Upper lobe of right lung (tissue), 1 donor: ENCODE measurements at regions not wholly inside any gene's neighbourhood (a gene's known extent, or its start where the extent isn't known, plus 50 kb on each side); places are given as distances from the start of the nearest gene placed in this dataset.
"Not testable (repeated sequence)": the region's sequence is repeated elsewhere in the genome, so short reads cannot be mapped to it uniquely, and the experiment has no call there.

Experiments
- ATAC-seq: fragments of 200-7000 bp; cut with Tn5 transposase; one replicate; pipeline ENCODE4 v1.9.1; 2020; ENCODE audit warnings: mild to moderate bottlenecking, moderate library complexity
- DNase-seq: peaks from one replicate; pipeline ENCODE4 v3.0.0-alpha.2; 2020
- H3K27ac ChIP-seq: fragments of 200-600 bp; one replicate; pipeline ENCODE4 v1.8.0; 2022
- H3K27me3 ChIP-seq: fragments of 200-600 bp; one replicate; pipeline ENCODE4 v1.8.0; 2022; ENCODE audit warnings: mild to moderate bottlenecking
- H3K36me3 ChIP-seq: fragments of 200-600 bp; one replicate; pipeline ENCODE4 v1.8.0; 2022
- H3K4me1 ChIP-seq: fragments of 200-600 bp; one replicate; pipeline ENCODE4 v1.8.0; 2022
- H3K4me3 ChIP-seq: fragments of 200-600 bp; one replicate; pipeline ENCODE4 v1.8.0; 2022; ENCODE audit warnings: mild to moderate bottlenecking
- H3K9me3 ChIP-seq: fragments of 200-600 bp; one replicate; pipeline ENCODE4 v1.8.0; 2022
- intact Hi-C: fragments of 100-400 bp; cut with DNase I; formaldehyde crosslinking; loops from one replicate; pipeline ENCODE4 v1.11.0; 2022
- donor health status: DM: no; HTN: yes; CAD: no; lungs with severe emphysema.

GRCh38 chr2:110350718-110351117 lies 121.9 kb downstream of the LIMS4 start:
- H3K27me3 ChIP-seq, ATAC-seq, H3K27ac ChIP-seq, H3K36me3 ChIP-seq, H3K4me1 ChIP-seq, H3K9me3 ChIP-seq, H3K4me3 ChIP-seq, intact Hi-C loops, DNase-seq: not testable (repeated sequence)

GRCh38 chr2:110348902-110349301 lies 123.7 kb downstream of the LIMS4 start:
- DNase-seq (peak; percentile 44), ATAC-seq (peak; percentile 34)
- intact Hi-C loops, H3K27me3 ChIP-seq, H3K9me3 ChIP-seq, H3K27ac ChIP-seq, H3K4me1 ChIP-seq, H3K36me3 ChIP-seq, H3K4me3 ChIP-seq: not testable (repeated sequence)

- H3K4me1 ChIP-seq, H3K36me3 ChIP-seq, intact Hi-C loops, DNase-seq, H3K9me3 ChIP-seq, H3K4me3 ChIP-seq, H3K27me3 ChIP-seq, H3K27ac ChIP-seq: not testable (repeated sequence)
- ATAC-seq, result peak; percentile 6
Observed at GRCh38 chr2:110344405-110345035, 128.1 kb downstream of the LIMS4 start.

- H3K27me3 ChIP-seq, intact Hi-C loops, H3K4me3 ChIP-seq, H3K27ac ChIP-seq, H3K9me3 ChIP-seq, ATAC-seq, H3K36me3 ChIP-seq, DNase-seq, H3K4me1 ChIP-seq: not testable (repeated sequence)
Observed at GRCh38 chr2:110342077-110342476, 129.7 kb upstream of the MTLN start.

GRCh38 chr2:110339126-110339525 lies 126.8 kb upstream of the MTLN start:
- H3K27ac ChIP-seq, H3K4me1 ChIP-seq, intact Hi-C loops, DNase-seq, H3K4me3 ChIP-seq, H3K27me3 ChIP-seq, H3K9me3 ChIP-seq, H3K36me3 ChIP-seq: not testable (repeated sequence)
- ATAC-seq, result peak; percentile 73

- ATAC-seq, intact Hi-C loops, H3K27ac ChIP-seq, H3K9me3 ChIP-seq, DNase-seq, H3K4me1 ChIP-seq, H3K27me3 ChIP-seq, H3K36me3 ChIP-seq, H3K4me3 ChIP-seq: not testable (repeated sequence)
Observed at GRCh38 chr2:110338277-110339003, 126.1 kb upstream of the MTLN start.

- H3K4me1 ChIP-seq, H3K4me3 ChIP-seq, intact Hi-C loops, H3K36me3 ChIP-seq, ATAC-seq, H3K27ac ChIP-seq, H3K27me3 ChIP-seq, H3K9me3 ChIP-seq: not testable (repeated sequence)
- peak; percentile 39 for DNase-seq
Observed at GRCh38 chr2:110336071-110336470, 123.7 kb upstream of the MTLN start.

GRCh38 chr2:110335415-110336049 lies 123.2 kb upstream of the MTLN start:
- H3K4me1 ChIP-seq, H3K9me3 ChIP-seq, H3K4me3 ChIP-seq, H3K27ac ChIP-seq, H3K27me3 ChIP-seq, ATAC-seq, intact Hi-C loops, H3K36me3 ChIP-seq: not testable (repeated sequence)
- DNase-seq, result peak; percentile 19

GRCh38 chr2:110333114-110334095 lies 121.1 kb upstream of the MTLN start:
- H3K9me3 ChIP-seq, intact Hi-C loops, H3K4me1 ChIP-seq, ATAC-seq, H3K27ac ChIP-seq, H3K27me3 ChIP-seq, H3K36me3 ChIP-seq, H3K4me3 ChIP-seq: not testable (repeated sequence)
- peak; percentile 18 for DNase-seq

- not testable (repeated sequence) for ATAC-seq
Observed at GRCh38 chr2:110331625-110332024, 119.3 kb upstream of the MTLN start.

GRCh38 chr2:110329760-110330159 lies 117.4 kb upstream of the MTLN start:
- intact Hi-C loops, H3K4me3 ChIP-seq, H3K27ac ChIP-seq, DNase-seq, ATAC-seq, H3K27me3 ChIP-seq, H3K36me3 ChIP-seq, H3K4me1 ChIP-seq, H3K9me3 ChIP-seq: not testable (repeated sequence)

More at GRCh38 chr2:110331625-110332024, 119.3 kb upstream of the MTLN start:
- H3K4me1 ChIP-seq, H3K4me3 ChIP-seq, H3K27me3 ChIP-seq, H3K9me3 ChIP-seq, H3K36me3 ChIP-seq, H3K27ac ChIP-seq, DNase-seq, intact Hi-C loops: not testable (repeated sequence)

- H3K27ac ChIP-seq, H3K9me3 ChIP-seq, H3K4me3 ChIP-seq, intact Hi-C loops, H3K4me1 ChIP-seq, H3K36me3 ChIP-seq, H3K27me3 ChIP-seq, ATAC-seq: not testable (repeated sequence)
- DNase-seq, result peak; percentile 52
Observed at GRCh38 chr2:110329158-110329557, 116.8 kb upstream of the MTLN start.

- ATAC-seq, result peak; percentile 5
- intact Hi-C loops, result not testable (repeated sequence)
Observed at GRCh38 chr2:110328677-110329076, 116.3 kb upstream of the MTLN start.

More at GRCh38 chr2:110328677-110329076, 116.3 kb upstream of the MTLN start:
- not testable (repeated sequence) for H3K9me3 ChIP-seq, H3K36me3 ChIP-seq, H3K27ac ChIP-seq, H3K4me3 ChIP-seq, H3K27me3 ChIP-seq, H3K4me1 ChIP-seq
- peak; percentile 46 for DNase-seq
